Parathyroid adenoma (tissue), 2 donors: ENCODE measurements at regions not wholly inside any gene's neighbourhood (a gene's known extent, or its start where the extent isn't known, plus 50 kb on each side); places are given as distances from the start of the nearest gene placed in this dataset.

ENCODE experiments used
- H2AFZ ChIP-seq: fragments of 300-600 bp; sonication (generic); one replicate; pipeline ENCODE4 v1.7.0; 2017; ENCODE audit warnings: antibody characterized with exemption, mild to moderate bottlenecking
- H3K27ac ChIP-seq: fragments of 300-600 bp; sonication (generic); one replicate; pipeline ENCODE4 v1.7.0; 2017
- H3K27me3 ChIP-seq: fragments of 300-600 bp; sonication (generic); one replicate; pipeline ENCODE4 v1.7.0; 2017; ENCODE audit warnings: low read length; ENCODE audit not compliant: control insufficient read depth, insufficient read depth
- H3K36me3 ChIP-seq: fragments of 300-600 bp; sonication (generic); one replicate; pipeline ENCODE4 v1.7.0; 2017; ENCODE audit warnings: low read length; ENCODE audit not compliant: control insufficient read depth, insufficient read depth
- H3K4me1 ChIP-seq: fragments of 300-600 bp; sonication (generic); one replicate; pipeline ENCODE4 v1.7.0; 2017; ENCODE audit warnings: control low read depth
- H3K4me2 ChIP-seq: fragments of 300-600 bp; sonication (generic); one replicate; pipeline ENCODE4 v1.7.0; 2017; ENCODE audit warnings: low read length
- H3K4me3 ChIP-seq: fragments of 300-600 bp; sonication (generic); one replicate; pipeline ENCODE4 v1.7.0; 2017; ENCODE audit warnings: low read depth, low read length
- H3K79me2 ChIP-seq: fragments of 300-600 bp; sonication (generic); one replicate; pipeline ENCODE4 v1.7.0; 2017; ENCODE audit warnings: control low read depth
- H3K9ac ChIP-seq: fragments of 300-600 bp; sonication (generic); one replicate; pipeline ENCODE4 v1.7.0; 2017; ENCODE audit warnings: mild to moderate bottlenecking
- H3K9me3 ChIP-seq: fragments of 300-600 bp; sonication (generic); one replicate; pipeline ENCODE4 v1.7.0; 2017; ENCODE audit warnings: low read length; ENCODE audit not compliant: control insufficient read depth
- CTCF ChIP-seq: fragments of 300-600 bp; sonication (generic); IDR thresholded peaks from one replicate; pipeline ENCODE4 v1.7.0; 2017; ENCODE audit warnings: antibody characterized with exemption, mild to moderate bottlenecking
- donor health status: primary hyperparathyroidism.

DNA sequence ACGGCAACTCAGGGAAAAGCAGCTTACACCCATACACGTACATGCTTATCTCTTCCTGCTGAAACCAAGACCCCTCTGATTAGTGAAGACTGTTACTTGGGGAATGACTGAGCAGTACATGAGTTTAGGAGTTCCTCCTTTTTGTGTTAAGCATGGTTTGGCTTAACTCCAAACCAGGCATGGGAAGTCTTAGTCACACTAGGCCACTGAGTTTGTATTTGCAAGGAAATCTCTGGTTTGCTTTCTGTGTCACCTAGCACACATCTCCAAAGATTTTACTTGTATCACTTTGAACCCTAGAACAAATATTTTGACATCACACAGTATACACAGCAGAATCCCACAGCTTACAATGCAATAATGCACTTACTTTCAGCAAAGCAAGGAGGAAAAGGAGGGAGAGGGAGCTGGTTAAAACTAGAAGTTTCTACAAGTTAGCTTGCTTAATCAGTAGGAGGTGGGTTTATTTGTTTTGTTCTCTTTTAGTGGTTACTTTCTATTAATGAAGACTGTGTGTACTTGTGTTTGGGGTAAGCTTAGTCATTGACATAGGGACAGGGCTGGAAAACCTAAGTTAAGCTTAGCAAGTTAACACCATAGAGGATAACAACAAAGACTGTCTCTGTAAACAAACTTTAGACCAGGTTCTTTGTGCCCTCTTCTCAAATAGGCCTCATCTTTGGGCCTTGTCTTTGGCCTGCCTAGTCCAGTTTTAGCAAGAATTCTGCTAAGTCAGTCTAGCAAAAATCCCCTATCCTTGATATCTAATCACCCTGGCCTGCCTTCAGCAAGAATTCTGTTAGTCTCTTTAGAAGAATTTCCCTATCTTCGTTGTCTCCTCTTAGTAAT, 219.4 kb downstream of the MREG start:
- Histone ChIP-seq H3K9ac (no peak overlapping the region), H3K27ac (no peak overlapping the region), H3K27me3 (no peaks in the 10 kb centered on the region), H3K79me2 (no peaks in the 10 kb centered on the region), H3K4me3 (no peak overlapping the region), H2AFZ (no peak overlapping the region), H3K36me3 (no peaks in the 10 kb centered on the region), H3K9me3 (no peaks in the 10 kb centered on the region), H3K4me1 (no peaks in the 10 kb centered on the region), H3K4me2 (no peak overlapping the region)
- TF ChIP-seq CTCF: no peak

DNA sequence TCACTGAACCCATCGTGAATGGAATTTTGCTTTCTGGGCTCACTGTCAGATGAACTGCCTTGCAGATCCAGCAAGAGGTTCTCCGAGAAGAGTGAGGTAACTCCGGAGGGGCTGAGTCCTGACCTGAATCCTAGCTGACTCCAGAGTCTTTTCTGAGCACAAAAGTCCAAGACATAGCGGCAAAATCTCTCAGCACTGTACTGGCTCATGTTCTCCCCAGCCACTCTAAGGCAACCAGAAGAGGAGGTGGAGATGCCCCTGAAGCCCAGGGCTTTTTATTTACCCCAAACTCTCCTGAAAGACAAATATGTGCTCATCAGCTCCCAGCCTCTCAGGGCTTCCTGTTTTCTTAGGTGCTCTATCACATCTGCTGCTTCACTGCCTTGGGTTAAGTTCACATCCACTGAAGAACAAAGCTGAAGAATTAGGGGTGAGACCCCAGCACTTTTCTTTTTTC, 221.8 kb downstream of the MREG start:
- no peak overlapping the region for H3K9ac ChIP-seq
- H3K4me2 ChIP-seq: no peak overlapping the region
- no peak overlapping the region for H2AFZ ChIP-seq
- no peaks in the 10 kb centered on the region for H3K79me2 ChIP-seq
- H3K9me3 ChIP-seq: no peaks in the 10 kb centered on the region
- no peak overlapping the region for H3K27ac ChIP-seq
- TF ChIP-seq CTCF: no peak
- H3K36me3 ChIP-seq: no peaks in the 10 kb centered on the region
- H3K4me3 ChIP-seq: no peak overlapping the region
- no peaks in the 10 kb centered on the region for H3K27me3 ChIP-seq
- no peaks in the 10 kb centered on the region for H3K4me1 ChIP-seq

DNA sequence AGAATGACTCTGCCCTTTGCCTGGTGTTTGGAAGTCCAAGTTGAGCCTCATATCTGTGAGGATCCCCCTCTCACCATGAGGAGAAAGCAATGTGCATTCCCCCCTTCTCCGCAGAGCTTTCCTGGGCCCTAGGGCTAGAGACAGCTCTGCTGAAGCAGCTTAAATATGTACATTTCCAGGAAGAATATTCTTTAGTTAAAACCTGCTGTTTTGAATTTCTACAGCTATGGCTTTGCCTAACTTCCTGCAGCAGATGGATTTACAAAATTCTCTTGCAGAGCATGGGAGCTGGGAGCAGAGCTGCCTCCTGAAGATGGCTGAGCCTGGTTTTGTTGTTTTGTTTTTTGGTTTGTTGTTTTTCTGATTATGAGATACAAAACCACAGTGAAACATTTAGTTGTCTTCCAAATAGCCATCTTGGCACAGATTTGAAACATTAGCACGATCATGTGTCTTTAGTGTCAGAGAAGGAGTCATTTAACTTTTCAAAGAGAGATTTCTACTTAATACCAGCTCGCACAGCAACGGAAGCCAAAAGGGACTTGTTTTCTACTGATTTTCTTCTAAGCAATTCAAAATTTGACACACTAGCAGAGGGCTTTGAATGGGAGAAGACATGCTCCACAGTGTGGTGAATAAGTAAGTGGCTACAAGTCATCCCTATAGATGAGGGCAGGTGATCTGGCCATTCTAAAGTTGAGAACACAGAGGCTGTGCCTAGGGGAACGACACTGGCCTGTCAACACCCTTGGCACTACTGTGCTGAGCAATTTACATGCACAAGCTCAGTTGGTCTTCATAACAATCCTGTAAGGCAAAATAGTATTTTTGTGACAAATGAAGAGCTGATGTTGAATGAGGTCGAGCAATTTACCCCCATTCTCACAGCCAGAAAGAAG, 222.6 kb downstream of the MREG start:
- Histone ChIP-seq H3K27me3 (no peaks in the 10 kb centered on the region), H3K4me3 (no peak overlapping the region), H3K4me2 (no peak overlapping the region), H3K9ac (no peak overlapping the region), H3K4me1 (no peaks in the 10 kb centered on the region), H2AFZ (peak overlapping the region; percentile 30), H3K79me2 (no peaks in the 10 kb centered on the region), H3K36me3 (no peaks in the 10 kb centered on the region), H3K27ac (no peak overlapping the region), H3K9me3 (no peaks in the 10 kb centered on the region)
- TF ChIP-seq CTCF: no peak

DNA sequence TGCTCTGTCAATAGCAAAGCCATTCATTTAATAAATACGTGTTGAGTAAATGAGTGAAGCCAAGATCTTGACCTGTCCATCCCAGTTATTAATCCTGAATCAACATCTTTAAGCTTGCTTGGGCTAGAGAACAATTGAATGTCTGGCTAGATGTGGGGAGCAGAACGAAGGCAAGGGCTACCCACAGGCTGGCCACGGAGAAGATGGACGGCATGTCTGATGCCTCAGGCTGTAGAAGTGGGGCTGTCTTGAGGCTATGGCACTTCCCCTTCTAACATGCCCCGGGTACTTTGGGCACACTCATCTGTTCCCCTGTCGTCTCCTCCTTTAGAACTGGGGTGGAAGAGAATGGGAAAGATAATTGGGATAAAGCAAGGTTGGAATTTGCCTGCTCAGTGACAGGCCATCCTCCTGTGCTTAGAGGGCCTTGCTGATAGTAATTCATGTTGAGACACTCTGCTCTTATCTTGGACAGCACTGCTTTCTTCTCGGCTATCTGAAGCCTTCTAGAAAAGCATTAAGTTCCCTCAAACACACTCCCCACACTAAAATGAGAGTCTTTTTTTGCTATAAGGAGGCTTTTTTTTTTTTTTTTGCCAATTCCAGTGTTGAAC, 225.7 kb downstream of the MREG start:
- H3K4me3 ChIP-seq: no peak overlapping the region
- no peak overlapping the region for H2AFZ ChIP-seq
- no peak overlapping the region for H3K27ac ChIP-seq
- H3K79me2 ChIP-seq: no peaks in the 10 kb centered on the region
- H3K36me3 ChIP-seq: no peaks in the 10 kb centered on the region
- no peak overlapping the region for H3K9ac ChIP-seq
- H3K9me3 ChIP-seq: no peaks in the 10 kb centered on the region
- no peak for TF ChIP-seq CTCF
- no peaks in the 10 kb centered on the region for H3K4me1 ChIP-seq
- H3K27me3 ChIP-seq: no peaks in the 10 kb centered on the region
- no peak overlapping the region for H3K4me2 ChIP-seq
